H1 (cell line): ENCODE measurements at regions not wholly inside any gene's neighbourhood (a gene's known extent, or its start where the extent isn't known, plus 50 kb on each side); places are given as distances from the start of the nearest gene placed in this dataset.

ENCODE experiments used
- CHD7 ChIP-seq: fragments of 300-600 bp; sonication (generic); IDR thresholded peaks from 2 replicates; pipeline ENCODE4 v1.7.1; 2012; ENCODE audit warnings: low read length, moderate library complexity, mild to moderate bottlenecking, inconsistent platforms; ENCODE audit not compliant: insufficient replicate concordance
- GTF2F1 ChIP-seq: IDR thresholded peaks from 2 replicates; pipeline ENCODE4 v1.6.1; 2012; ENCODE audit warnings: low read depth, low read length, improper control_type of control experiment, borderline replicate concordance
- SP2 ChIP-seq: IDR thresholded peaks from 2 replicates; pipeline ENCODE4 v1.6.1; 2012; ENCODE audit warnings: mild to moderate bottlenecking, low read length, inconsistent platforms

DNA sequence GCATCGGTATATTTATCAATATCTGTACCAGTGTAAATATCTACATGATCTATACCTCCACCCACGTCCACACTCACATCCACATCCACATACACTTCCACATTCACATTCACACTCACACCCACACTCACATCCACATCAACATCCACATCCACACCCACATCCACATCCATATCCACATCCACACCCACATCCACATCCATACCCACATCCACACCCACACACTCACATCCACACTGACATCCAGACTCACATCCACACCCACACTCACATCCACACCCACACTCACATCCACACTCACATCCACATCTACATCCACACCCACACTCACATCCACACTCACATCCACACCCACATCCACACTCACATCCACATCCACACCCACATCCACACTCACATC, 189.2 kb downstream of the IRX1 start (continued):
- TF ChIP-seq CHD7 (no peak), SP2 (no peak), GTF2F1 (no peak)
